DND-41 (cell line): ENCODE measurements at regions not wholly inside any gene's neighbourhood (a gene's known extent, or its start where the extent isn't known, plus 50 kb on each side); places are given as distances from the start of the nearest gene placed in this dataset.

Source experiments
- ATAC-seq: fragments of 200-7000 bp; cut with Tn5 transposase; 3 replicates; pipeline ENCODE4 v1.9.1; 2021; ENCODE audit warnings: low read depth; ENCODE audit not compliant: insufficient read depth
- DNase-seq: peaks from one replicate; pipeline ENCODE4 v3.0.0-alpha.2; 2020
- H2AFZ ChIP-seq: 2 replicates; pipeline ENCODE4 v1.6.0; 2012; ENCODE audit warnings: low read depth, low read length
- H3K27ac ChIP-seq: 2 replicates; pipeline ENCODE4 v1.5.1; 2012; ENCODE audit warnings: low read length, inconsistent platforms
- H3K27me3 ChIP-seq: fragments of 200-600 bp; sonication (generic); 2 replicates; pipeline ENCODE4 v1.6.0; 2012; ENCODE audit warnings: low read length, mild to moderate bottlenecking, inconsistent platforms; ENCODE audit not compliant: insufficient read depth, poor library complexity
- H3K36me3 ChIP-seq: 2 replicates; pipeline ENCODE4 v1.5.1; 2012; ENCODE audit warnings: low read length, inconsistent platforms; ENCODE audit not compliant: insufficient read depth
- H3K4me1 ChIP-seq: 2 replicates; pipeline ENCODE4 v1.5.1; 2012; ENCODE audit warnings: mild to moderate bottlenecking, low read length; ENCODE audit not compliant: insufficient read depth
- H3K4me2 ChIP-seq: 2 replicates; pipeline ENCODE4 v1.6.0; 2012; ENCODE audit warnings: mild to moderate bottlenecking, moderate library complexity, low read length, inconsistent platforms; ENCODE audit not compliant: insufficient read depth
- H3K4me3 ChIP-seq, 2 experiments: fragments of 200-600 bp in 1 of 2; shearing (Covaris generic) in 1 of 2; 2 replicates each; pipeline ENCODE4 v1.5.1; 2012 to 2016; ENCODE audit warnings: inconsistent platforms in 2 of 2, low read length in 2 of 2, mild to moderate bottlenecking in 2 of 2, low read depth in 1 of 2, moderate library complexity in 1 of 2
- H3K79me2 ChIP-seq: 2 replicates; pipeline ENCODE4 v1.6.0; 2012; ENCODE audit warnings: low read length, inconsistent platforms; ENCODE audit not compliant: insufficient read depth
- H3K9ac ChIP-seq: 2 replicates; pipeline ENCODE4 v1.6.0; 2012; ENCODE audit warnings: low read depth, mild to moderate bottlenecking, inconsistent platforms, low read length, moderate library complexity
- H3K9me3 ChIP-seq: 2 replicates; pipeline ENCODE4 v1.5.1; 2012; ENCODE audit warnings: low read length, moderate library complexity, mild to moderate bottlenecking, inconsistent platforms; ENCODE audit not compliant: insufficient read depth, severe bottlenecking
- H4K20me1 ChIP-seq: 2 replicates; pipeline ENCODE4 v1.6.0; 2012; ENCODE audit warnings: low read length; ENCODE audit not compliant: insufficient read depth
- CTCF ChIP-seq: IDR thresholded peaks from 2 replicates; pipeline ENCODE4 v1.5.1; 2012; ENCODE audit warnings: borderline replicate concordance, low read length, moderate library complexity, mild to moderate bottlenecking; ENCODE audit not compliant: poor library complexity, severe bottlenecking; ENCODE audit errors: extremely low read depth
- EZH2 ChIP-seq: IDR thresholded peaks from 3 replicates; pipeline ENCODE4 v1.6.1; 2012; ENCODE audit warnings: borderline replicate concordance, low read depth, mild to moderate bottlenecking, moderate library complexity, low read length, inconsistent platforms; ENCODE audit not compliant: severe bottlenecking

GRCh38 chr5:130965920-130966319 is 199.1 kb downstream of the HINT1 start:
- no peak for TF ChIP-seq CTCF
- TF ChIP-seq EZH2, result no peak
- H3K9me3 ChIP-seq, result no peaks in the 10 kb centered on the region
- DNase-seq, result no peak
- no peak for ATAC-seq
- H3K4me3 ChIP-seq, result no peak overlapping the region
- H3K36me3 ChIP-seq, result no peaks in the 10 kb centered on the region
- H3K27ac ChIP-seq, result no peak overlapping the region
- H3K79me2 ChIP-seq, result no peaks in the 10 kb centered on the region
- H4K20me1 ChIP-seq, result no peaks in the 10 kb centered on the region
- H3K4me1 ChIP-seq, result no peaks in the 10 kb centered on the region
- no peak overlapping the region for H3K9ac ChIP-seq
- no peak overlapping the region for H2AFZ ChIP-seq
- no peak overlapping the region for H3K4me2 ChIP-seq
- H3K27me3 ChIP-seq, result peaks cover 3% of the 10 kb centered on the region

- Histone ChIP-seq H3K27ac (no peak overlapping the region), H3K9ac (no peak overlapping the region), H3K4me2 (no peak overlapping the region), H3K27me3 (peaks cover 3% of the 10 kb centered on the region), H3K9me3 (no peaks in the 10 kb centered on the region), H4K20me1 (no peaks in the 10 kb centered on the region), H3K4me3 (no peak overlapping the region), H3K79me2 (no peaks in the 10 kb centered on the region), H2AFZ (no peak overlapping the region), H3K36me3 (no peaks in the 10 kb centered on the region), H3K4me1 (no peaks in the 10 kb centered on the region)
- DNase-seq (no peak), ATAC-seq (no peak)
- TF ChIP-seq EZH2, result no peak
- no peak for TF ChIP-seq CTCF
Observed at GRCh38 chr5:130965360-130965759, 199.7 kb downstream of the HINT1 start.

GRCh38 chr5:130964231-130965202 is 200.5 kb downstream of the HINT1 start:
- no peaks in the 10 kb centered on the region for H4K20me1 ChIP-seq
- no peak overlapping the region for H3K27ac ChIP-seq
- no peak overlapping the region for H3K4me3 ChIP-seq
- TF ChIP-seq CTCF (no peak), EZH2 (no peak)
- H3K9me3 ChIP-seq, result no peaks in the 10 kb centered on the region
- H3K79me2 ChIP-seq, result no peaks in the 10 kb centered on the region
- no peak for ATAC-seq
- no peak overlapping the region for H3K9ac ChIP-seq
- H2AFZ ChIP-seq, result no peak overlapping the region
- no peaks in the 10 kb centered on the region for H3K4me1 ChIP-seq
- H3K36me3 ChIP-seq, result no peaks in the 10 kb centered on the region
- peaks cover 3% of the 10 kb centered on the region for H3K27me3 ChIP-seq
- no peak overlapping the region for H3K4me2 ChIP-seq
- no peak for DNase-seq
